Stimulated activated CD8-positive, alpha-beta memory T cell treated with anti-CD3 and anti-CD28 coated beads, Interleukin-4, amount 100 ng/mL, for 24 hours (primary cell): ENCODE measurements at regions not wholly inside any gene's neighbourhood (a gene's known extent, or its start where the extent isn't known, plus 50 kb on each side); places are given as distances from the start of the nearest gene placed in this dataset.
"Not testable (repeated sequence)": the region's sequence is repeated elsewhere in the genome, so short reads cannot be mapped to it uniquely, and the experiment has no call there.

ENCODE experiments used
- DNase-seq: peaks from one replicate; pipeline ENCODE4 v3.0.0-alpha.2; 2020; ENCODE audit warnings: low read depth

GRCh38 chr3:28950614-28951013 lies 330.3 kb upstream of the RBMS3 start:
- DNase-seq = no peak

GRCh38 chr3:28951772-28952556 lies 328.9 kb upstream of the RBMS3 start:
- DNase-seq = no peak

GRCh38 chr3:28958656-28959055 lies 322.2 kb upstream of the RBMS3 start:
- no peak for DNase-seq

- no peak for DNase-seq
These were observed 309.7 kb upstream of the RBMS3 start for GRCh38 chr3:28971156-28971555.

- DNase-seq = no peak
These were observed 307.9 kb upstream of the RBMS3 start for GRCh38 chr3:28972921-28973320.

- no peak for DNase-seq
These were observed 307.3 kb upstream of the RBMS3 start for GRCh38 chr3:28973609-28974008.

- DNase-seq = no peak
These were observed 302.8 kb upstream of the RBMS3 start for GRCh38 chr3:28978092-28978491.

GRCh38 chr3:28980131-28980530 lies 300.7 kb upstream of the RBMS3 start:
- no peak for DNase-seq

GRCh38 chr3:28980631-28981030 lies 300.2 kb upstream of the RBMS3 start:
- no peak for DNase-seq

- DNase-seq = no peak
These were observed 298.0 kb upstream of the RBMS3 start for GRCh38 chr3:28982906-28983305.

- no peak for DNase-seq
These were observed 293.9 kb upstream of the RBMS3 start for GRCh38 chr3:28986922-28987321.

- DNase-seq = no peak
These were observed 291.2 kb upstream of the RBMS3 start for GRCh38 chr3:28989646-28990089.

GRCh38 chr3:28994161-28994905 lies 286.5 kb upstream of the RBMS3 start:
- DNase-seq = no peak

GRCh38 chr3:29004885-29005599 lies 275.8 kb upstream of the RBMS3 start:
- no peak for DNase-seq

GRCh38 chr3:29005862-29006261 lies 275.0 kb upstream of the RBMS3 start:
- DNase-seq = no peak

- no peak for DNase-seq
These were observed 269.4 kb upstream of the RBMS3 start for GRCh38 chr3:29011441-29011840.

GRCh38 chr3:29011966-29012365 lies 268.9 kb upstream of the RBMS3 start:
- no peak for DNase-seq

GRCh38 chr3:29022976-29023375 lies 257.9 kb upstream of the RBMS3 start:
- DNase-seq = no peak

GRCh38 chr3:29026286-29026685 lies 254.6 kb upstream of the RBMS3 start:
- DNase-seq = no peak

- DNase-seq = no peak
These were observed 253.9 kb upstream of the RBMS3 start for GRCh38 chr3:29026959-29027358.

GRCh38 chr3:29031175-29031574 lies 249.7 kb upstream of the RBMS3 start:
- DNase-seq = not testable (repeated sequence)

GRCh38 chr3:29033511-29033910 lies 247.4 kb upstream of the RBMS3 start:
- no peak for DNase-seq

- no peak for DNase-seq
These were observed 230.7 kb upstream of the RBMS3 start for GRCh38 chr3:29050155-29050554.
